ENCODE measurements at regions not wholly inside any gene's neighbourhood (a gene's known extent, or its start where the extent isn't known, plus 50 kb on each side); places are given as distances from the start of the nearest gene placed in this dataset.
"Not testable (repeated sequence)": the region's sequence is repeated elsewhere in the genome, so short reads cannot be mapped to it uniquely, and the experiment has no call there.

GRCh38 chr15:92768131-92768530 is 112.6 kb upstream of the FAM174B start:
- DNase-seq, result not testable (repeated sequence)

- DNase-seq, result no peak
Measured at GRCh38 chr15:92770641-92771040, 115.1 kb upstream of the FAM174B start.

- no peak for DNase-seq
Measured at GRCh38 chr15:92772061-92772460, 116.5 kb upstream of the FAM174B start.

GRCh38 chr15:92772626-92773244 is 117.2 kb upstream of the FAM174B start:
- DNase-seq, result no peak

GRCh38 chr15:92773340-92773739 is 117.8 kb upstream of the FAM174B start:
- DNase-seq, result no peak

GRCh38 chr15:92779874-92780273 is 120.2 kb upstream of the CHD2 start:
- no peak for DNase-seq

GRCh38 chr15:92780843-92781242 is 119.3 kb upstream of the CHD2 start:
- DNase-seq, result peak; percentile 3

GRCh38 chr15:92781925-92782453 is 118.1 kb upstream of the CHD2 start:
- no peak for DNase-seq

- DNase-seq, result no peak
Measured at GRCh38 chr15:92787116-92787515, 113.0 kb upstream of the CHD2 start.

GRCh38 chr15:92788196-92788595 is 111.9 kb upstream of the CHD2 start:
- no peak for DNase-seq

GRCh38 chr15:92788793-92789192 is 111.3 kb upstream of the CHD2 start:
- DNase-seq, result not testable (repeated sequence)

GRCh38 chr15:92796161-92796611 is 103.9 kb upstream of the CHD2 start:
- DNase-seq, result no peak

- peak; percentile 38 for DNase-seq
Measured at GRCh38 chr15:92797168-92798052, 102.7 kb upstream of the CHD2 start.

- DNase-seq, result no peak
Measured at GRCh38 chr15:92800013-92800412, 100.1 kb upstream of the CHD2 start.

GRCh38 chr15:92800416-92801055 is 99.6 kb upstream of the CHD2 start:
- not testable (repeated sequence) for DNase-seq

- DNase-seq, result not testable (repeated sequence)
Measured at GRCh38 chr15:92801056-92801773, 98.9 kb upstream of the CHD2 start.

- no peak for DNase-seq
Measured at GRCh38 chr15:92801774-92802464, 98.2 kb upstream of the CHD2 start.

GRCh38 chr15:92803536-92803851 is 96.6 kb upstream of the CHD2 start:
- DNase-seq, result no peak

- no peak for DNase-seq
Measured at GRCh38 chr15:92803852-92804609, 96.1 kb upstream of the CHD2 start.

GRCh38 chr15:92804610-92804936 is 95.6 kb upstream of the CHD2 start:
- DNase-seq, result not testable (repeated sequence)

- DNase-seq, result no peak
Measured at GRCh38 chr15:92805080-92805690, 94.9 kb upstream of the CHD2 start.

Measured in NCI-H446 treated with DMSO at 0.1 percent for 48 hours (cell line).